PFSK-1 (cell line): ENCODE measurements at regions not wholly inside any gene's neighbourhood (a gene's known extent, or its start where the extent isn't known, plus 50 kb on each side); places are given as distances from the start of the nearest gene placed in this dataset.

ENCODE experiments used
- POLR2AphosphoS5 ChIP-seq: IDR thresholded peaks from 2 replicates; pipeline ENCODE4 v1.6.1; 2012; ENCODE audit warnings: low read depth, mild to moderate bottlenecking, control low read depth, low read length, moderate library complexity
- SIN3A ChIP-seq: IDR thresholded peaks from 2 replicates; pipeline ENCODE4 v1.6.1; 2012; ENCODE audit warnings: mild to moderate bottlenecking, low read length, moderate library complexity, borderline replicate concordance; ENCODE audit not compliant: insufficient read depth
- TAF1 ChIP-seq: IDR thresholded peaks from 2 replicates; pipeline ENCODE4 v1.6.1; 2012; ENCODE audit warnings: low read length, control low read depth, borderline replicate concordance; ENCODE audit not compliant: insufficient read depth
- TF ChIP-seq, protein P1 (sequence below), 2 experiments: IDR thresholded peaks; 2 replicates each; pipeline versions ENCODE4 v1.6.1 to v1.8.0; 2011 to 2012; ENCODE audit warnings: low read depth in 2 of 2, low read length in 2 of 2, control low read depth in 1 of 2, inconsistent platforms in 1 of 2, mild to moderate bottlenecking in 1 of 2, moderate library complexity in 1 of 2; ENCODE audit not compliant: insufficient read depth in 1 of 2

DNA sequence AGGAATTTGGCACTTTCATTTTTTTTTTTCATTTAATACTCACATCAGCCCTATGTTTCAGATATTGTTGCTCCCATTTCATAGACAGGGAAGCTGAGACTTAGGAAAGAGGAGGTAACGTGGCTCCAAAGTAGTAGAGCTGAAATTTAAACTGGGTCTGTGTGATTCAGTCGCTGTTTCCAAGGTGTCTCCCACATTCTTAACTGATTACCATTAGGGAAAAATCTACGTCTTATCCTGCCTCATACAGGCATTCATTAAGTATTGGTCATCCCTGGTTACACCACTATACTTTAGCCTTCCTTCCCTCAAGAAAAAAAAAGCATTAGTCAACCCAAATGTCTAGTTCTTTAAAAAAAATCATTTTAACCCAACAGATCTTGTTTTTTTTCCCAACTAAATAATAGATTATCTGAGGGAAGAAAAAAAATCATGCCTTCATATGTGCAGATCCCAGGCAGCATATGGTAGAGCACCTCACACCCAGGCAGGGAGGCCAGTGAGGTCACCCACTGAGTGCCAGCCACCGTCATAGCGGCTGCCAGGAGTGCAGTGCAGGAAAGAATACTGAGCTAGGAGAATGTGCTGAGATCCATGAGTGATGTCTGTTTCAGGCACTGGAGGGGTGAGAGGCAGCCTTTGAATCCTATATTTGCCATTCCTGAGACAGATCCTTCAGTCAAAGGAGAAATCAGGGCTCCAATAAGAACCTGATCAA lies 59.0 kb upstream of the SORCS3 start:
- TF ChIP-seq SIN3A (no peak), POLR2AphosphoS5 (no peak), TAF1 (no peak)
- TF ChIP-seq, protein P1, sequence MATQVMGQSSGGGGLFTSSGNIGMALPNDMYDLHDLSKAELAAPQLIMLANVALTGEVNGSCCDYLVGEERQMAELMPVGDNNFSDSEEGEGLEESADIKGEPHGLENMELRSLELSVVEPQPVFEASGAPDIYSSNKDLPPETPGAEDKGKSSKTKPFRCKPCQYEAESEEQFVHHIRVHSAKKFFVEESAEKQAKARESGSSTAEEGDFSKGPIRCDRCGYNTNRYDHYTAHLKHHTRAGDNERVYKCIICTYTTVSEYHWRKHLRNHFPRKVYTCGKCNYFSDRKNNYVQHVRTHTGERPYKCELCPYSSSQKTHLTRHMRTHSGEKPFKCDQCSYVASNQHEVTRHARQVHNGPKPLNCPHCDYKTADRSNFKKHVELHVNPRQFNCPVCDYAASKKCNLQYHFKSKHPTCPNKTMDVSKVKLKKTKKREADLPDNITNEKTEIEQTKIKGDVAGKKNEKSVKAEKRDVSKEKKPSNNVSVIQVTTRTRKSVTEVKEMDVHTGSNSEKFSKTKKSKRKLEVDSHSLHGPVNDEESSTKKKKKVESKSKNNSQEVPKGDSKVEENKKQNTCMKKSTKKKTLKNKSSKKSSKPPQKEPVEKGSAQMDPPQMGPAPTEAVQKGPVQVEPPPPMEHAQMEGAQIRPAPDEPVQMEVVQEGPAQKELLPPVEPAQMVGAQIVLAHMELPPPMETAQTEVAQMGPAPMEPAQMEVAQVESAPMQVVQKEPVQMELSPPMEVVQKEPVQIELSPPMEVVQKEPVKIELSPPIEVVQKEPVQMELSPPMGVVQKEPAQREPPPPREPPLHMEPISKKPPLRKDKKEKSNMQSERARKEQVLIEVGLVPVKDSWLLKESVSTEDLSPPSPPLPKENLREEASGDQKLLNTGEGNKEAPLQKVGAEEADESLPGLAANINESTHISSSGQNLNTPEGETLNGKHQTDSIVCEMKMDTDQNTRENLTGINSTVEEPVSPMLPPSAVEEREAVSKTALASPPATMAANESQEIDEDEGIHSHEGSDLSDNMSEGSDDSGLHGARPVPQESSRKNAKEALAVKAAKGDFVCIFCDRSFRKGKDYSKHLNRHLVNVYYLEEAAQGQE (IDR thresholded peaks at IDR 0.05; ENCODE audit: insufficient read depth in 1 of 2, low read depth in 2 of 2, low read length in 2 of 2), result no peak
